Endodermal cell (in vitro differentiated cells): ENCODE measurements at regions not wholly inside any gene's neighbourhood (a gene's known extent, or its start where the extent isn't known, plus 50 kb on each side); places are given as distances from the start of the nearest gene placed in this dataset.

Source experiments
- DNase-seq: peaks from one replicate; pipeline ENCODE4 v3.0.0-alpha.2; 2017
- H3K27ac ChIP-seq: 2 replicates; pipeline ENCODE4 v1.5.1; 2013; ENCODE audit warnings: mild to moderate bottlenecking, low read depth, low read length, moderate library complexity
- H3K27me3 ChIP-seq: 2 replicates; pipeline ENCODE4 v1.6.1; 2013; ENCODE audit warnings: mild to moderate bottlenecking, low read length, moderate library complexity; ENCODE audit not compliant: insufficient read depth, control insufficient read depth, poor library complexity, severe bottlenecking
- H3K36me3 ChIP-seq: 2 replicates; pipeline ENCODE4 v1.7.0; 2013; ENCODE audit warnings: mild to moderate bottlenecking, low read length, moderate library complexity; ENCODE audit not compliant: control insufficient read depth, insufficient read depth
- H3K4me1 ChIP-seq: one replicate; pipeline ENCODE4 v1.7.0; 2013; ENCODE audit warnings: low read length; ENCODE audit not compliant: control insufficient read depth, insufficient read depth
- H3K4me3 ChIP-seq: 2 replicates; pipeline ENCODE4 v1.5.1; 2013; ENCODE audit warnings: mild to moderate bottlenecking, low read length, moderate library complexity
- H3K9ac ChIP-seq: 2 replicates; pipeline ENCODE4 v1.6.1; 2013; ENCODE audit warnings: mild to moderate bottlenecking, low read length, moderate library complexity; ENCODE audit not compliant: poor library complexity, severe bottlenecking; ENCODE audit errors: extremely low read depth
- H3K9me3 ChIP-seq: 2 replicates; pipeline ENCODE4 v1.6.1; 2013; ENCODE audit warnings: mild to moderate bottlenecking, low read length, moderate library complexity; ENCODE audit not compliant: control insufficient read depth
- H3K27ac Mint-ChIP-seq: 2 replicates; pipeline ENCODE4 v1.8.0; 2020; ENCODE audit warnings: mixed read lengths
- H3K27me3 Mint-ChIP-seq: 2 replicates; pipeline ENCODE4 v1.8.0; 2021; ENCODE audit warnings: mild to moderate bottlenecking, mixed read lengths; ENCODE audit not compliant: insufficient read depth
- H3K36me3 Mint-ChIP-seq: 2 replicates; pipeline ENCODE4 v1.8.0; 2020; ENCODE audit warnings: low read depth, mixed read lengths
- H3K4me1 Mint-ChIP-seq: 2 replicates; pipeline ENCODE4 v1.8.0; 2020; ENCODE audit warnings: mixed read lengths
- H3K4me3 Mint-ChIP-seq: 2 replicates; pipeline ENCODE4 v1.8.0; 2020; ENCODE audit warnings: mild to moderate bottlenecking, moderate library complexity, mixed read lengths
- H3K9me3 Mint-ChIP-seq: 2 replicates; pipeline ENCODE4 v1.8.0; 2020; ENCODE audit warnings: mild to moderate bottlenecking, mixed read lengths
- CTCF ChIP-seq: fragments of 200-600 bp; sonication (generic); conservative IDR thresholded peaks from 2 replicates; pipeline ENCODE4 v1.5.0; 2021; ENCODE audit warnings: antibody characterized with exemption, mild to moderate bottlenecking
- WGBS, 2 experiments: methylation state at CpG; one replicate each; pipeline versions ENCODE4 v1.1.5 to v1.1.7; 2013; ENCODE audit warnings: missing lambda C conversion rate in 2 of 2, mixed read lengths in 1 of 2; ENCODE audit not compliant: insufficient coverage in 1 of 2, insufficient read length in 1 of 2; 5-methylcytosine and 5-hydroxymethylcytosine counted together

- no peak for TF ChIP-seq CTCF
- Histone ChIP-seq H3K4me3 (no peak overlapping the region), H3K27ac (peak overlapping the region; percentile 96), H3K9ac (no peak overlapping the region), H3K36me3 (no peaks in the 10 kb centered on the region), H3K9me3 (no peaks in the 10 kb centered on the region), H3K4me1 (peaks cover 2% of the 10 kb centered on the region), H3K27me3 (peaks cover 6% of the 10 kb centered on the region)
- H3K27me3 Mint-ChIP-seq = peaks cover 30% of the 10 kb centered on the region
- 56 to 79% methylated on average over 16 to 20 of the region's 20 CpGs for WGBS, 2 experiments
- H3K27ac Mint-ChIP-seq = no peak overlapping the region
- H3K36me3 Mint-ChIP-seq = no peaks in the 10 kb centered on the region
- DNase-seq = no peak
- H3K4me1 Mint-ChIP-seq = peaks cover 16% of the 10 kb centered on the region
- H3K4me3 Mint-ChIP-seq = peak overlapping the region; percentile 32
- H3K9me3 Mint-ChIP-seq = no peaks in the 10 kb centered on the region
Observed at GRCh38 chr2:16013359-16013911, 73.1 kb downstream of the MYCN start.

GRCh38 chr2:16012626-16013358, 72.4 kb downstream of the MYCN start:
- H3K4me1 ChIP-seq = no peaks in the 10 kb centered on the region
- H3K27ac ChIP-seq = peak overlapping the region; percentile 96
- 73 to 85% methylated on average over 6 to 19 of the region's 19 CpGs for WGBS, 2 experiments
- H3K4me3 ChIP-seq = no peak overlapping the region
- Mint-ChIP-seq H3K4me1 (peaks cover 16% of the 10 kb centered on the region), H3K4me3 (peak overlapping the region; percentile 32), H3K36me3 (no peaks in the 10 kb centered on the region), H3K27ac (peak overlapping the region; percentile 46), H3K9me3 (no peaks in the 10 kb centered on the region), H3K27me3 (peaks cover 32% of the 10 kb centered on the region)
- peak; percentile 70 for DNase-seq
- no peak overlapping the region for H3K9ac ChIP-seq
- TF ChIP-seq CTCF = no peak
- H3K27me3 ChIP-seq = peaks cover 6% of the 10 kb centered on the region
- H3K36me3 ChIP-seq = no peaks in the 10 kb centered on the region
- H3K9me3 ChIP-seq = no peaks in the 10 kb centered on the region

GRCh38 chr2:16012029-16012596, 71.8 kb downstream of the MYCN start:
- no peak for DNase-seq
- no peak for TF ChIP-seq CTCF
- H3K4me3 Mint-ChIP-seq = no peak overlapping the region
- Histone ChIP-seq H3K27ac (peak overlapping the region; percentile 96), H3K27me3 (peaks cover 6% of the 10 kb centered on the region), H3K36me3 (no peaks in the 10 kb centered on the region), H3K9me3 (no peaks in the 10 kb centered on the region), H3K4me1 (no peaks in the 10 kb centered on the region), H3K4me3 (no peak overlapping the region), H3K9ac (no peak overlapping the region)
- H3K9me3 Mint-ChIP-seq = no peaks in the 10 kb centered on the region
- H3K4me1 Mint-ChIP-seq = peaks cover 16% of the 10 kb centered on the region
- WGBS, 2 experiments = 85 to 100% methylated on average over 1 to 2 of the region's 2 CpGs
- H3K36me3 Mint-ChIP-seq = no peaks in the 10 kb centered on the region
- H3K27ac Mint-ChIP-seq = no peak overlapping the region
- H3K27me3 Mint-ChIP-seq = peaks cover 32% of the 10 kb centered on the region
